ENCODE measurements at regions not wholly inside any gene's neighbourhood (a gene's known extent, or its start where the extent isn't known, plus 50 kb on each side); places are given as distances from the start of the nearest gene placed in this dataset.
"Not testable (repeated sequence)": the region's sequence is repeated elsewhere in the genome, so short reads cannot be mapped to it uniquely, and the experiment has no call there.

GRCh38 chr2:142416996-142417395, 286.2 kb upstream of the LRP1B start:
- no peak for TF ChIP-seq CTCF (IDR thresholded peaks at IDR 0.05; ENCODE audit: low read depth, low read length)
- H3K4me3 ChIP-seq (replicated peaks in 1 of 2; ENCODE audit: low read depth in 2 of 2, low read length in 2 of 2): no peak overlapping the region
- DNase-seq (ENCODE audit: low read depth in 2 of 2): no peak

GRCh38 chr2:142415461-142415860, 284.6 kb upstream of the LRP1B start:
- no peak for DNase-seq (ENCODE audit: low read depth in 2 of 2)
- no peak for TF ChIP-seq CTCF (IDR thresholded peaks at IDR 0.05; ENCODE audit: low read depth, low read length)
- no peak overlapping the region for H3K4me3 ChIP-seq (replicated peaks in 1 of 2; ENCODE audit: low read depth in 2 of 2, low read length in 2 of 2)

GRCh38 chr2:142398212-142398611, 267.4 kb upstream of the LRP1B start:
- H3K4me3 ChIP-seq (replicated peaks in 1 of 2; ENCODE audit: low read depth in 2 of 2, low read length in 2 of 2): no peak overlapping the region
- TF ChIP-seq CTCF (IDR thresholded peaks at IDR 0.05; ENCODE audit: low read depth, low read length): no peak
- DNase-seq (ENCODE audit: low read depth in 2 of 2): no peak

GRCh38 chr2:142395291-142395690, 264.5 kb upstream of the LRP1B start:
- no peak for DNase-seq (ENCODE audit: low read depth in 2 of 2)
- no peak for TF ChIP-seq CTCF (IDR thresholded peaks at IDR 0.05; ENCODE audit: low read depth, low read length)
- no peak overlapping the region for H3K4me3 ChIP-seq (replicated peaks in 1 of 2; ENCODE audit: low read depth in 2 of 2, low read length in 2 of 2)

- DNase-seq (ENCODE audit: low read depth in 2 of 2): no peak
- no peak overlapping the region for H3K4me3 ChIP-seq (replicated peaks in 1 of 2; ENCODE audit: low read depth in 2 of 2, low read length in 2 of 2)
- no peak for TF ChIP-seq CTCF (IDR thresholded peaks at IDR 0.05; ENCODE audit: low read depth, low read length)
Measured at GRCh38 chr2:142380372-142380771, 249.6 kb upstream of the LRP1B start.

- not testable (repeated sequence) for H3K4me3 ChIP-seq (replicated peaks in 1 of 2; ENCODE audit: low read depth in 2 of 2, low read length in 2 of 2); DNase-seq (ENCODE audit: low read depth in 2 of 2)
Measured at GRCh38 chr2:142362069-142362468, 231.3 kb upstream of the LRP1B start.

GRCh38 chr2:142347751-142348150, 216.9 kb upstream of the LRP1B start:
- no peak overlapping the region for H3K4me3 ChIP-seq (replicated peaks in 1 of 2; ENCODE audit: low read depth in 2 of 2, low read length in 2 of 2)
- TF ChIP-seq CTCF (IDR thresholded peaks at IDR 0.05; ENCODE audit: low read depth, low read length): no peak
- DNase-seq (ENCODE audit: low read depth in 2 of 2): no peak
